ENCODE measurements at regions not wholly inside any gene's neighbourhood (a gene's known extent, or its start where the extent isn't known, plus 50 kb on each side); places are given as distances from the start of the nearest gene placed in this dataset.

- no peak for ATAC-seq (ENCODE audit: poor library complexity)
- H3K4me3 Mint-ChIP-seq, result no peak overlapping the region
- no peak for TF ChIP-seq CTCF (IDR thresholded peaks at IDR 0.05)
- no peak overlapping the region for H3K4me3 ChIP-seq (ENCODE audit: low read length)
- H3K36me3 Mint-ChIP-seq (ENCODE audit: low read depth), result no peaks in the 10 kb centered on the region
- no peaks in the 10 kb centered on the region for H3K27me3 ChIP-seq (ENCODE audit: control insufficient read depth in 1 of 2, insufficient read depth in 2 of 2, low read length in 2 of 2)
- H3K4me1 ChIP-seq (ENCODE audit: insufficient read depth, low read length), result no peaks in the 10 kb centered on the region
- peaks cover 7% of the 10 kb centered on the region for H3K9me3 Mint-ChIP-seq
- CTCF ChIA-PET, result no interaction called here
- DNase-seq, result no peak
- H3K27ac ChIP-seq (ENCODE audit: low read depth in 1 of 2, low read length in 2 of 2), result no peak overlapping the region
- no peak overlapping the region for H3K27ac Mint-ChIP-seq
- H3K36me3 ChIP-seq (ENCODE audit: insufficient read depth, low read length), result no peaks in the 10 kb centered on the region
- no peaks in the 10 kb centered on the region for H3K9me3 ChIP-seq (ENCODE audit: control insufficient read depth in 1 of 2, insufficient read depth in 1 of 2, low read length in 2 of 2)
- H3K4me1 Mint-ChIP-seq (ENCODE audit: low read depth), result no peaks in the 10 kb centered on the region
- no peaks in the 10 kb centered on the region for H3K27me3 Mint-ChIP-seq
- intact Hi-C loops (cut with DNase I, micrococcal nuclease), result no loop called here
- POLR2A ChIA-PET, result no interaction called here
Observed at GRCh38 chr7:85980740-85981139, 663.0 kb upstream of the GRM3 start.

- no peaks in the 10 kb centered on the region for H3K27me3 Mint-ChIP-seq
- no peaks in the 10 kb centered on the region for H3K36me3 Mint-ChIP-seq (ENCODE audit: low read depth)
- no peaks in the 10 kb centered on the region for H3K27me3 ChIP-seq (ENCODE audit: control insufficient read depth in 1 of 2, insufficient read depth in 2 of 2, low read length in 2 of 2)
- ChIA-PET CTCF (no interaction called here), POLR2A (no interaction called here)
- TF ChIP-seq CTCF (IDR thresholded peaks at IDR 0.05), result no peak
- no peaks in the 10 kb centered on the region for H3K4me1 ChIP-seq (ENCODE audit: insufficient read depth, low read length)
- no peaks in the 10 kb centered on the region for H3K36me3 ChIP-seq (ENCODE audit: insufficient read depth, low read length)
- H3K4me1 Mint-ChIP-seq (ENCODE audit: low read depth), result no peaks in the 10 kb centered on the region
- peaks cover 2% of the 10 kb centered on the region for H3K9me3 Mint-ChIP-seq
- H3K4me3 ChIP-seq (ENCODE audit: low read length), result no peak overlapping the region
- H3K27ac ChIP-seq (ENCODE audit: low read depth in 1 of 2, low read length in 2 of 2), result no peak overlapping the region
- H3K27ac Mint-ChIP-seq, result no peak overlapping the region
- no peak for ATAC-seq (ENCODE audit: poor library complexity)
- H3K4me3 Mint-ChIP-seq, result no peak overlapping the region
- intact Hi-C loops (cut with DNase I, micrococcal nuclease), result no loop called here
- peaks cover 0 to 13% of the 10 kb centered on the region in 2 experiments for H3K9me3 ChIP-seq (ENCODE audit: control insufficient read depth in 1 of 2, insufficient read depth in 1 of 2, low read length in 2 of 2)
- no peak for DNase-seq
Observed at GRCh38 chr7:85974176-85974575, 669.5 kb upstream of the GRM3 start.

- peaks cover 0 to 13% of the 10 kb centered on the region in 2 experiments for H3K9me3 ChIP-seq (ENCODE audit: control insufficient read depth in 1 of 2, insufficient read depth in 1 of 2, low read length in 2 of 2)
- Mint-ChIP-seq H3K27ac (no peak overlapping the region), H3K4me3 (no peak overlapping the region), H3K4me1 (ENCODE audit: low read depth) (no peaks in the 10 kb centered on the region), H3K9me3 (peaks cover 4% of the 10 kb centered on the region), H3K27me3 (no peaks in the 10 kb centered on the region), H3K36me3 (ENCODE audit: low read depth) (no peaks in the 10 kb centered on the region)
- H3K4me1 ChIP-seq (ENCODE audit: insufficient read depth, low read length), result no peaks in the 10 kb centered on the region
- ATAC-seq (ENCODE audit: poor library complexity), result no peak
- ChIA-PET POLR2A (no interaction called here), CTCF (no interaction called here)
- DNase-seq, result no peak
- H3K36me3 ChIP-seq (ENCODE audit: insufficient read depth, low read length), result no peaks in the 10 kb centered on the region
- H3K27me3 ChIP-seq (ENCODE audit: control insufficient read depth in 1 of 2, insufficient read depth in 2 of 2, low read length in 2 of 2), result no peaks in the 10 kb centered on the region
- intact Hi-C loops (cut with DNase I, micrococcal nuclease), result no loop called here
- TF ChIP-seq CTCF (IDR thresholded peaks at IDR 0.05), result no peak
- no peak overlapping the region for H3K4me3 ChIP-seq (ENCODE audit: low read length)
- no peak overlapping the region for H3K27ac ChIP-seq (ENCODE audit: low read depth in 1 of 2, low read length in 2 of 2)
Observed at GRCh38 chr7:85972504-85973141, 671.1 kb upstream of the GRM3 start.

Measured in CD4-positive, alpha-beta T cell (primary cell).